HEK293T (cell line): ENCODE measurements at regions not wholly inside any gene's neighbourhood (a gene's known extent, or its start where the extent isn't known, plus 50 kb on each side); places are given as distances from the start of the nearest gene placed in this dataset.

ENCODE experiments used
- ARNT ChIP-seq: fragments of 450-650 bp; IDR thresholded peaks from 2 replicates; pipeline ENCODE4 v1.6.1; 2017; ENCODE audit warnings: mild to moderate bottlenecking
- BHLHE40 ChIP-seq: fragments of 450-650 bp; IDR thresholded peaks from 2 replicates; pipeline ENCODE4 v1.6.1; 2016; ENCODE audit warnings: mild to moderate bottlenecking, moderate library complexity, borderline replicate concordance
- CTBP1 ChIP-seq: fragments of 450-650 bp; IDR thresholded peaks from 2 replicates; pipeline ENCODE4 v1.6.1; 2016; ENCODE audit warnings: borderline replicate concordance
- ELF4 ChIP-seq: fragments of 450-650 bp; IDR thresholded peaks from 2 replicates; pipeline ENCODE4 v1.6.1; 2017; ENCODE audit warnings: antibody characterized with exemption
- FOXA1 ChIP-seq: fragments of 450-650 bp; IDR thresholded peaks from 2 replicates; pipeline ENCODE4 v1.6.1; 2016; ENCODE audit warnings: mild to moderate bottlenecking
- FOXK2 ChIP-seq: fragments of 450-650 bp; IDR thresholded peaks from 2 replicates; pipeline ENCODE4 v1.6.1; 2016; ENCODE audit warnings: mild to moderate bottlenecking
- FOXM1 ChIP-seq: fragments of 450-650 bp; IDR thresholded peaks from 2 replicates; pipeline ENCODE4 v1.6.1; 2017; ENCODE audit warnings: mild to moderate bottlenecking, borderline replicate concordance
- HDGF ChIP-seq: fragments of 450-650 bp; IDR thresholded peaks from 2 replicates; pipeline ENCODE4 v1.6.1; 2017; ENCODE audit warnings: antibody characterized with exemption, borderline replicate concordance
- LEF1 ChIP-seq: fragments of 450-650 bp; IDR thresholded peaks from 2 replicates; pipeline ENCODE4 v1.6.1; 2017; ENCODE audit warnings: mild to moderate bottlenecking, borderline replicate concordance
- PKNOX1 ChIP-seq: fragments of 450-650 bp; IDR thresholded peaks from 2 replicates; pipeline ENCODE4 v1.6.1; 2016
- SP1 ChIP-seq: fragments of 450-650 bp; IDR thresholded peaks from 2 replicates; pipeline ENCODE4 v1.6.1; 2017
- SUZ12 ChIP-seq: fragments of 450-650 bp; IDR thresholded peaks from 2 replicates; pipeline ENCODE4 v1.6.1; 2016; ENCODE audit warnings: mild to moderate bottlenecking
- TARDBP ChIP-seq: fragments of 450-650 bp; IDR thresholded peaks from 2 replicates; pipeline ENCODE4 v1.6.1; 2016

- TF ChIP-seq TARDBP (no peak), HDGF (no peak), BHLHE40 (no peak), ARNT (no peak), PKNOX1 (no peak), SP1 (no peak), FOXA1 (no peak), SUZ12 (no peak), FOXK2 (no peak), FOXM1 (no peak), CTBP1 (no peak), LEF1 (no peak), ELF4 (no peak)
Observed at GRCh38 chr2:150585221-150585971, 97.9 kb upstream of the RND3 start.
